Suprapubic skin (tissue), 3 donors: ENCODE measurements at regions not wholly inside any gene's neighbourhood (a gene's known extent, or its start where the extent isn't known, plus 50 kb on each side); places are given as distances from the start of the nearest gene placed in this dataset.

Experiments
- POLR2A ChIP-seq, 2 donors: fragments of 450-650 bp; IDR thresholded peaks; one replicate each; pipeline ENCODE4 v1.6.1; 2017; ENCODE audit warnings: antibody characterized with exemption in 2 of 2, mild to moderate bottlenecking in 2 of 2, moderate library complexity in 2 of 2
- TF ChIP-seq, protein P1 (sequence below), 2 donors: fragments of 200-600 bp in 1 of 2; fragments of 450-650 bp in 1 of 2; sonication (generic) in 1 of 2; IDR thresholded peaks; one replicate each; pipeline ENCODE4 v1.5.1; 2016 to 2019; ENCODE audit warnings: antibody characterized with exemption in 2 of 2, mild to moderate bottlenecking in 1 of 2, moderate library complexity in 1 of 2

DNA sequence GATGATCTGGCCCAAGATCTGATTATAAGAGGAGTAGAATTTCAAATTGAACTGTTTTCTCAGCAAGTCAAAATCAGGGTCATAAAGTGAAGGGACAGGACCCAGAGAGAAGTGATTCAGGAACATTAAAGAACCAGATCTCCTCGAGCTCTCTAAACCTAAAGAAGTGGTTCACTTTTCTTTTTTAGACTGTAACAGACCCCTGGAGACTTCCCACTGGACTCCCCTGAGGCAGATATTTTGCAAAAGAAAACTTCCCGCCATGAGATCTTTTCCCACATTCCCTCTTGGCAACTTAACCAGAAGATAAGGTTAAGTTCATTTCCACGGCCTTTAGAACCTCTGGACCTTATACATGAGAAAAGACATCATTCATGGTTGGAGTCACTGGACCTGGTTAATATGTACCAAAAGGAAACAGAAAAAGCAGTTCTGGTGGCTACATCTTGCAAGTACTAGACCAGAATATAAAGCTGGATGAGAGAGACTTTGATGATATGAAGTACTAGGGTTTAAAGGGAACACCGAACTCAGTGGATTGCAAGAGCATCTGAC, 1061.4 kb downstream of the MRPL39 start:
- TF ChIP-seq, protein P1, sequence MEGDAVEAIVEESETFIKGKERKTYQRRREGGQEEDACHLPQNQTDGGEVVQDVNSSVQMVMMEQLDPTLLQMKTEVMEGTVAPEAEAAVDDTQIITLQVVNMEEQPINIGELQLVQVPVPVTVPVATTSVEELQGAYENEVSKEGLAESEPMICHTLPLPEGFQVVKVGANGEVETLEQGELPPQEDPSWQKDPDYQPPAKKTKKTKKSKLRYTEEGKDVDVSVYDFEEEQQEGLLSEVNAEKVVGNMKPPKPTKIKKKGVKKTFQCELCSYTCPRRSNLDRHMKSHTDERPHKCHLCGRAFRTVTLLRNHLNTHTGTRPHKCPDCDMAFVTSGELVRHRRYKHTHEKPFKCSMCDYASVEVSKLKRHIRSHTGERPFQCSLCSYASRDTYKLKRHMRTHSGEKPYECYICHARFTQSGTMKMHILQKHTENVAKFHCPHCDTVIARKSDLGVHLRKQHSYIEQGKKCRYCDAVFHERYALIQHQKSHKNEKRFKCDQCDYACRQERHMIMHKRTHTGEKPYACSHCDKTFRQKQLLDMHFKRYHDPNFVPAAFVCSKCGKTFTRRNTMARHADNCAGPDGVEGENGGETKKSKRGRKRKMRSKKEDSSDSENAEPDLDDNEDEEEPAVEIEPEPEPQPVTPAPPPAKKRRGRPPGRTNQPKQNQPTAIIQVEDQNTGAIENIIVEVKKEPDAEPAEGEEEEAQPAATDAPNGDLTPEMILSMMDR (IDR thresholded peaks at IDR 0.05) = no peak
- no peak for TF ChIP-seq POLR2A (IDR thresholded peaks at IDR 0.05)
